HCT116 (cell line): ENCODE measurements at regions not wholly inside any gene's neighbourhood (a gene's known extent, or its start where the extent isn't known, plus 50 kb on each side); places are given as distances from the start of the nearest gene placed in this dataset.

Source experiments
- ATAC-seq: fragments of 200-7000 bp; cut with Tn5 transposase; 2 replicates; pipeline ENCODE4 v1.9.1; 2020; ENCODE audit warnings: mild to moderate bottlenecking, moderate library complexity
- BruUV-seq: library from RNA; stranded (reverse); fragments of 400-500 nt; replicated peaks from 2 replicates; lab custom pipeline; 2021; lab: Mats Ljungman, UMichigan
- CTCF ChIA-PET: fragments of 300-600 bp; sonication (Branson Sonifier 250); formaldehyde crosslinking; loops from one replicate; lab custom pipeline; 2021; ENCODE audit warnings: antibody characterized with exemption; lab: Charles Lee
- POLR2A ChIA-PET: fragments of 300-600, 350-600 bp; sonication (Branson Sonifier 250); formaldehyde crosslinking; loops from one replicate; lab custom pipeline; 2021; ENCODE audit warnings: antibody characterized with exemption; lab: Charles Lee
- RAD21 ChIA-PET, 2 experiments: fragments of 300-600 bp; sonication (Branson Sonifier 250); formaldehyde crosslinking; loops; one replicate each; lab custom pipeline; 2023; ENCODE audit warnings: low total read pairs in 2 of 2; ENCODE audit not compliant: uncharacterized antibody in 2 of 2, unreplicated experiment in 2 of 2, low non-redundant PET in 1 of 2; lab: Charles Lee
- DNase-seq: peaks from one replicate; pipeline ENCODE4 v3.0.0-alpha.2; 2010; ENCODE audit warnings: low read depth, low spot score
- H2AFZ ChIP-seq: fragments of 200-600 bp; shearing (Covaris generic), sonication (generic); 2 replicates; pipeline ENCODE4 v1.6.1; 2017; ENCODE audit warnings: low read depth, mixed run types, mixed read lengths, antibody characterized with exemption, low read length; ENCODE audit not compliant: poor library complexity, severe bottlenecking
- H3K27ac ChIP-seq: 2 replicates; pipeline ENCODE4 v1.5.1; 2012; ENCODE audit warnings: low read depth, low read length
- H3K27me3 ChIP-seq: fragments of 200-600 bp; sonication (generic); 2 replicates; pipeline ENCODE4 v1.6.1; 2016; ENCODE audit warnings: mixed run types, low read length, mixed read lengths; ENCODE audit not compliant: insufficient read depth
- H3K36me3 ChIP-seq, 2 experiments: fragments of 200-500 bp in 1 of 2; fragments of 200-600 bp in 1 of 2; sonication (Bioruptor generic) in 1 of 2; sonication (generic) in 1 of 2; 2 replicates each; pipeline versions ENCODE4 v1.5.1 to v1.6.1; 2014 to 2016; ENCODE audit warnings: low read length in 2 of 2, inconsistent platforms in 1 of 2, mixed read lengths in 1 of 2, mixed run types in 1 of 2; ENCODE audit not compliant: insufficient read depth in 2 of 2, control insufficient read depth in 1 of 2
- H3K4me1 ChIP-seq, 2 experiments: fragments of 200-600 bp in 1 of 2; sonication (generic) in 1 of 2; 2 replicates each; pipeline versions ENCODE4 v1.5.1 to v1.6.1; 2012 to 2017; ENCODE audit warnings: low read length in 2 of 2, inconsistent platforms in 1 of 2, mild to moderate bottlenecking in 1 of 2, mixed read lengths in 1 of 2, mixed run types in 1 of 2, moderate library complexity in 1 of 2; ENCODE audit not compliant: insufficient read depth in 2 of 2, control insufficient read depth in 1 of 2
- H3K4me2 ChIP-seq: fragments of 200-600 bp; sonication (generic); 2 replicates; pipeline ENCODE4 v1.6.1; 2017; ENCODE audit warnings: mixed run types, low read length, mixed read lengths
- H3K4me3 ChIP-seq, 2 experiments: fragments of 200-600 bp in 1 of 2; sonication (generic) in 1 of 2; replicated peaks in 1 of 2; 2 replicates each; pipeline ENCODE4 v1.5.1; 2011 to 2016; ENCODE audit warnings: low read length in 2 of 2, control low read depth in 1 of 2, low read depth in 1 of 2, mild to moderate bottlenecking in 1 of 2, mixed read lengths in 1 of 2, mixed run types in 1 of 2
- H3K79me2 ChIP-seq: fragments of 200-600 bp; sonication (generic); 2 replicates; pipeline ENCODE4 v1.6.1; 2017; ENCODE audit warnings: mild to moderate bottlenecking, mixed run types, low read length, moderate library complexity, mixed read lengths; ENCODE audit not compliant: insufficient read depth
- H3K9ac ChIP-seq: fragments of 200-600 bp; sonication (generic); 2 replicates; pipeline ENCODE4 v1.6.1; 2016; ENCODE audit warnings: low read length, mixed read lengths
- H3K9me2 ChIP-seq: fragments of 200-600 bp; sonication (generic), shearing (Covaris generic); 2 replicates; pipeline ENCODE4 v1.6.1; 2017; ENCODE audit warnings: mixed run types, mild to moderate bottlenecking, moderate library complexity; ENCODE audit not compliant: insufficient read depth
- H3K9me3 ChIP-seq, 2 experiments: fragments of 200-500 bp in 1 of 2; fragments of 200-600 bp in 1 of 2; sonication (Bioruptor generic) in 1 of 2; sonication (generic) in 1 of 2; 2 replicates each; pipeline ENCODE4 v1.6.1; 2014 to 2017; ENCODE audit warnings: low read length in 2 of 2, mixed read lengths in 2 of 2, inconsistent platforms in 1 of 2, low read depth in 1 of 2, mild to moderate bottlenecking in 1 of 2, mixed run types in 1 of 2, moderate library complexity in 1 of 2; ENCODE audit not compliant: control insufficient read depth in 1 of 2, insufficient read depth in 1 of 2
- H4K20me1 ChIP-seq: fragments of 200-600 bp; sonication (generic), shearing (Covaris generic); 2 replicates; pipeline ENCODE4 v1.6.1; 2017; ENCODE audit warnings: mixed run types, mild to moderate bottlenecking, moderate library complexity; ENCODE audit not compliant: insufficient read depth
- CEBPB ChIP-seq: IDR thresholded peaks from 2 replicates; pipeline ENCODE4 v1.6.1; 2012; ENCODE audit warnings: low read depth
- EGR1 ChIP-seq: IDR thresholded peaks from 2 replicates; pipeline ENCODE4 v1.6.1; 2012; ENCODE audit warnings: low read depth
- ELF1 ChIP-seq: IDR thresholded peaks from 2 replicates; pipeline ENCODE4 v1.6.1; 2012; ENCODE audit warnings: low read depth, borderline replicate concordance
- EZH2 ChIP-seq: fragments of 200-600 bp; sonication (generic); IDR thresholded peaks from 2 replicates; pipeline ENCODE4 v1.6.1; 2017; ENCODE audit warnings: antibody characterized with exemption, mixed run types
- EZH2phosphoT487 ChIP-seq: fragments of 200-600 bp; IDR thresholded peaks from 2 replicates; pipeline ENCODE4 v1.6.1; 2018; ENCODE audit warnings: antibody characterized with exemption, borderline replicate concordance
- FOSL1 ChIP-seq: IDR thresholded peaks from 2 replicates; pipeline ENCODE4 v1.6.1; 2012; ENCODE audit warnings: low read depth
- JUND ChIP-seq: IDR thresholded peaks from 2 replicates; pipeline ENCODE4 v1.6.1; 2012
- POLR2A ChIP-seq: IDR thresholded peaks from 2 replicates; pipeline ENCODE4 v1.7.0; 2011; ENCODE audit warnings: borderline replicate concordance; ENCODE audit not compliant: insufficient read depth, insufficient read length; ENCODE audit errors: extremely low read depth
- RAD21 ChIP-seq: IDR thresholded peaks from 2 replicates; pipeline ENCODE4 v1.6.1; 2012; ENCODE audit warnings: low read depth, mild to moderate bottlenecking
- SIN3A ChIP-seq: IDR thresholded peaks from 2 replicates; pipeline ENCODE4 v1.6.1; 2012; ENCODE audit warnings: low read depth
- SRF ChIP-seq: IDR thresholded peaks from 2 replicates; pipeline ENCODE4 v1.6.1; 2012; ENCODE audit warnings: low read depth
- TCF7L2 ChIP-seq: IDR thresholded peaks from 2 replicates; pipeline ENCODE4 v1.7.0; 2011; ENCODE audit warnings: borderline replicate concordance, inconsistent platforms; ENCODE audit not compliant: insufficient read depth, insufficient read length; ENCODE audit errors: extremely low read depth
- YY1 ChIP-seq: IDR thresholded peaks from 2 replicates; pipeline ENCODE4 v1.6.1; 2011; ENCODE audit warnings: low read length, low read depth, moderate library complexity, mild to moderate bottlenecking; ENCODE audit not compliant: insufficient replicate concordance; ENCODE audit errors: extremely low read depth
- ZFX ChIP-seq: fragments of 450-650 bp; IDR thresholded peaks from 2 replicates; pipeline ENCODE4 v1.6.1; 2017
- ZNF274 ChIP-seq: fragments of 200-500 bp; sonication (Bioruptor generic); IDR thresholded peaks from 2 replicates; pipeline ENCODE4 v1.6.1; 2014; ENCODE audit warnings: mild to moderate bottlenecking, low read depth, low read length, inconsistent platforms
- intact Hi-C: fragments of 100-400 bp; cut with micrococcal nuclease; formaldehyde crosslinking; loops from 2 replicates; pipeline ENCODE4 v1.10.0; 2022
- TF ChIP-seq, protein P1 (sequence below): IDR thresholded peaks from 2 replicates; pipeline ENCODE4 v1.6.1; 2012
- TF ChIP-seq, protein P2 (sequence below): IDR thresholded peaks from 2 replicates; pipeline ENCODE4 v1.6.1; 2012; ENCODE audit warnings: low read depth
- TF ChIP-seq, protein P3 (sequence below), 3 experiments: fragments of 200-600 bp in 1 of 3; sonication (generic) in 1 of 3; IDR thresholded peaks in 2 of 3; conservative IDR thresholded peaks in 1 of 3; 2 replicates each; pipeline ENCODE4 v1.5.1; 2012 to 2017; ENCODE audit warnings: low read depth in 2 of 3, low read length in 2 of 3, antibody characterized with exemption in 1 of 3, borderline replicate concordance in 1 of 3, control low read depth in 1 of 3, mild to moderate bottlenecking in 1 of 3, mixed read lengths in 1 of 3, mixed run types in 1 of 3, moderate library complexity in 1 of 3; ENCODE audit not compliant: insufficient read depth in 1 of 3
- TF ChIP-seq, protein P4 (sequence below): IDR thresholded peaks from 2 replicates; pipeline ENCODE4 v1.6.1; 2011; ENCODE audit warnings: mild to moderate bottlenecking, low read length, moderate library complexity; ENCODE audit not compliant: insufficient replicate concordance; ENCODE audit errors: extremely low read depth

DNA sequence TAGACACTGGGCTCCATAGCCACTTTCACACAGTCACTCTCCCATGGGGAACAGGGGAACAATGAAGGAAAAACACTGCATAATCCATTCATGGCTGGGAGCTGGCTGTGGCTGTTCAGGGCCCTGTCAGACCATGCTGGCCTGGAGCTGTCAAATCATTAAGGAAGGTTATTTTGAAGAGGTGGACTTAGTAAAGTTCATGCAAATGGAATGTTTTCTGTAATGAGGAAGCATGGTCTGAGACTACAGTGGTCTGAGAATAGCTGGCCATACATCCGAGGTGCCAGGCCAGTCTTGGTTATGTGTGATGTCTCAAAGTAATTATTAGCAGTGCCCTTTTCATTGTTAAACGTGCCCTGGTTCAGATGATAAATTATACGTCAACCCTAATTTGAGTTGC lies 117.1 kb upstream of the MRPS22 start (continued):
- TF ChIP-seq FOSL1 (no peak), YY1 (no peak), TCF7L2 (no peak), ZFX (no peak; the same call in 1 of the 2 replicates)
- TF ChIP-seq, protein P1, sequence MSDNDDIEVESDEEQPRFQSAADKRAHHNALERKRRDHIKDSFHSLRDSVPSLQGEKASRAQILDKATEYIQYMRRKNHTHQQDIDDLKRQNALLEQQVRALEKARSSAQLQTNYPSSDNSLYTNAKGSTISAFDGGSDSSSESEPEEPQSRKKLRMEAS, result no peak

DNA sequence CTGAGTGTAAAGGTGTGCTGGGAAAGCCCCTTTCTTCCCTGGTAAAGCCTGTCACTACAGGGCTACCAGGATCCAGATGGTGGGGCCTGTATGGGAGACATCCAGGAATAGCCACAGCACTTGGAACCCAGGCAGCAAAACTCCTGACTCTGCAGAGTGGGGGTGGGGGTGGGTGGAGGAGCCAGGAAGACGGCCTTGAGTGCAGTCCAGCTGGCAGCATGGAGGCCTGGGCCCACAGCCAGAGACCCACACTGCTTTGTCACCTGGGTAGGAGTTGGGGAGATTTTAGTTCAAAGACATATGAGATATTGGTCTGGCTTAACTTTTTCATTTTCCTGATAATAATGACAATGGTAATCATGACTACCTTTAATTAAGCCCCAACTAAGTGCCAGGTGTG lies 116.7 kb upstream of the MRPS22 start:
- Histone ChIP-seq H3K4me3 (no peak overlapping the region), H3K27ac (no peak overlapping the region), H3K4me1 (peaks cover 0 to 7% of the 10 kb centered on the region in 2 experiments; a peak in 1 of 4 replicates), H3K9me2 (no peaks in the 10 kb centered on the region), H4K20me1 (no peaks in the 10 kb centered on the region), H3K9me3 (no peaks in the 10 kb centered on the region), H3K27me3 (no peaks in the 10 kb centered on the region), H3K79me2 (no peaks in the 10 kb centered on the region), H3K4me2 (no peak overlapping the region), H2AFZ (no peak overlapping the region), H3K9ac (no peak overlapping the region), H3K36me3 (no peaks in the 10 kb centered on the region)
- DNase-seq, result no peak
- ChIA-PET RAD21 (no interaction called here), CTCF (no interaction called here), POLR2A (no interaction called here)
- TF ChIP-seq SIN3A (no peak), FOSL1 (no peak), POLR2A (no peak), RAD21 (no peak), EZH2 (no peak), EZH2phosphoT487 (no peak), JUND (no peak), SRF (no peak), ZFX (no peak; the same call in 1 of the 2 replicates), EGR1 (no peak), ELF1 (no peak), CEBPB (no peak), ZNF274 (no peak), YY1 (no peak)
- TF ChIP-seq, protein P1, result no peak
- TF ChIP-seq, protein P2, sequence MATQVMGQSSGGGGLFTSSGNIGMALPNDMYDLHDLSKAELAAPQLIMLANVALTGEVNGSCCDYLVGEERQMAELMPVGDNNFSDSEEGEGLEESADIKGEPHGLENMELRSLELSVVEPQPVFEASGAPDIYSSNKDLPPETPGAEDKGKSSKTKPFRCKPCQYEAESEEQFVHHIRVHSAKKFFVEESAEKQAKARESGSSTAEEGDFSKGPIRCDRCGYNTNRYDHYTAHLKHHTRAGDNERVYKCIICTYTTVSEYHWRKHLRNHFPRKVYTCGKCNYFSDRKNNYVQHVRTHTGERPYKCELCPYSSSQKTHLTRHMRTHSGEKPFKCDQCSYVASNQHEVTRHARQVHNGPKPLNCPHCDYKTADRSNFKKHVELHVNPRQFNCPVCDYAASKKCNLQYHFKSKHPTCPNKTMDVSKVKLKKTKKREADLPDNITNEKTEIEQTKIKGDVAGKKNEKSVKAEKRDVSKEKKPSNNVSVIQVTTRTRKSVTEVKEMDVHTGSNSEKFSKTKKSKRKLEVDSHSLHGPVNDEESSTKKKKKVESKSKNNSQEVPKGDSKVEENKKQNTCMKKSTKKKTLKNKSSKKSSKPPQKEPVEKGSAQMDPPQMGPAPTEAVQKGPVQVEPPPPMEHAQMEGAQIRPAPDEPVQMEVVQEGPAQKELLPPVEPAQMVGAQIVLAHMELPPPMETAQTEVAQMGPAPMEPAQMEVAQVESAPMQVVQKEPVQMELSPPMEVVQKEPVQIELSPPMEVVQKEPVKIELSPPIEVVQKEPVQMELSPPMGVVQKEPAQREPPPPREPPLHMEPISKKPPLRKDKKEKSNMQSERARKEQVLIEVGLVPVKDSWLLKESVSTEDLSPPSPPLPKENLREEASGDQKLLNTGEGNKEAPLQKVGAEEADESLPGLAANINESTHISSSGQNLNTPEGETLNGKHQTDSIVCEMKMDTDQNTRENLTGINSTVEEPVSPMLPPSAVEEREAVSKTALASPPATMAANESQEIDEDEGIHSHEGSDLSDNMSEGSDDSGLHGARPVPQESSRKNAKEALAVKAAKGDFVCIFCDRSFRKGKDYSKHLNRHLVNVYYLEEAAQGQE, result no peak
- TF ChIP-seq, protein P3, sequence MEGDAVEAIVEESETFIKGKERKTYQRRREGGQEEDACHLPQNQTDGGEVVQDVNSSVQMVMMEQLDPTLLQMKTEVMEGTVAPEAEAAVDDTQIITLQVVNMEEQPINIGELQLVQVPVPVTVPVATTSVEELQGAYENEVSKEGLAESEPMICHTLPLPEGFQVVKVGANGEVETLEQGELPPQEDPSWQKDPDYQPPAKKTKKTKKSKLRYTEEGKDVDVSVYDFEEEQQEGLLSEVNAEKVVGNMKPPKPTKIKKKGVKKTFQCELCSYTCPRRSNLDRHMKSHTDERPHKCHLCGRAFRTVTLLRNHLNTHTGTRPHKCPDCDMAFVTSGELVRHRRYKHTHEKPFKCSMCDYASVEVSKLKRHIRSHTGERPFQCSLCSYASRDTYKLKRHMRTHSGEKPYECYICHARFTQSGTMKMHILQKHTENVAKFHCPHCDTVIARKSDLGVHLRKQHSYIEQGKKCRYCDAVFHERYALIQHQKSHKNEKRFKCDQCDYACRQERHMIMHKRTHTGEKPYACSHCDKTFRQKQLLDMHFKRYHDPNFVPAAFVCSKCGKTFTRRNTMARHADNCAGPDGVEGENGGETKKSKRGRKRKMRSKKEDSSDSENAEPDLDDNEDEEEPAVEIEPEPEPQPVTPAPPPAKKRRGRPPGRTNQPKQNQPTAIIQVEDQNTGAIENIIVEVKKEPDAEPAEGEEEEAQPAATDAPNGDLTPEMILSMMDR (IDR thresholded peaks at IDR 0.05 in 2 of 3, conservative IDR thresholded peaks at IDR 0.05 in 1 of 3; ENCODE audit: borderline replicate concordance in 1 of 3, insufficient read depth in 1 of 3, low read depth in 2 of 3, low read length in 2 of 3), result no peak
- TF ChIP-seq, protein P4, sequence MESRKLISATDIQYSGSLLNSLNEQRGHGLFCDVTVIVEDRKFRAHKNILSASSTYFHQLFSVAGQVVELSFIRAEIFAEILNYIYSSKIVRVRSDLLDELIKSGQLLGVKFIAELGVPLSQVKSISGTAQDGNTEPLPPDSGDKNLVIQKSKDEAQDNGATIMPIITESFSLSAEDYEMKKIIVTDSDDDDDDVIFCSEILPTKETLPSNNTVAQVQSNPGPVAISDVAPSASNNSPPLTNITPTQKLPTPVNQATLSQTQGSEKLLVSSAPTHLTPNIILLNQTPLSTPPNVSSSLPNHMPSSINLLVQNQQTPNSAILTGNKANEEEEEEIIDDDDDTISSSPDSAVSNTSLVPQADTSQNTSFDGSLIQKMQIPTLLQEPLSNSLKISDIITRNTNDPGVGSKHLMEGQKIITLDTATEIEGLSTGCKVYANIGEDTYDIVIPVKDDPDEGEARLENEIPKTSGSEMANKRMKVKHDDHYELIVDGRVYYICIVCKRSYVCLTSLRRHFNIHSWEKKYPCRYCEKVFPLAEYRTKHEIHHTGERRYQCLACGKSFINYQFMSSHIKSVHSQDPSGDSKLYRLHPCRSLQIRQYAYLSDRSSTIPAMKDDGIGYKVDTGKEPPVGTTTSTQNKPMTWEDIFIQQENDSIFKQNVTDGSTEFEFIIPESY, result no peak
- no TSS peak for BruUV-seq
- intact Hi-C loops, result no loop called here
- ATAC-seq, result no peak
